ENCODE measurements at regions not wholly inside any gene's neighbourhood (a gene's known extent, or its start where the extent isn't known, plus 50 kb on each side); places are given as distances from the start of the nearest gene placed in this dataset.
A peak's percentile ranks its signal among the peaks of the same experiment; 100 is the strongest.

DNA sequence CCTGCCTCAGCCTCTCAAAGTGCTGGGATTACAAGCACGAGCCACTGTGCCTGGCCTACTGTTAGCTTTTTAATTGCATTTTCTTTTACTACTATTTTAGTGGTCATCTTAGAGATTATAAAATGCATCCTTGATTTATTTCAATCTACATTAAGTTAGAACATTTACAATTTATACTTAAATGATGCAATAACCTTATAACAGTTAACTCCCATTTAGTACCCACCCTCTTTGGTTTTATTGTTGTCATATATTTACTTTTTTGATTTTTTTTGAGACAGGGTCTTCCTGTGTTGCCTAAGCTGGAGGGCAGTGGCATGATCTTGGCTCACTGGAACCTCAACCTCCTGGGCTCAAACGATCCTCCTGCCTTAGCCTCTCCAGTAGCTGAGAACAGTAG, 77.3 kb downstream of the PPCDC start:
- Mint-ChIP-seq H3K4me1 (ENCODE audit: low read depth) (peaks cover 11% of the 10 kb centered on the region), H3K36me3 (ENCODE audit: low read depth) (peaks cover 2% of the 10 kb centered on the region), H3K9me3 (no peaks in the 10 kb centered on the region), H3K27me3 (peaks cover 11% of the 10 kb centered on the region), H3K4me3 (no peak overlapping the region), H3K27ac (no peak overlapping the region)
- TF ChIP-seq, protein P1, sequence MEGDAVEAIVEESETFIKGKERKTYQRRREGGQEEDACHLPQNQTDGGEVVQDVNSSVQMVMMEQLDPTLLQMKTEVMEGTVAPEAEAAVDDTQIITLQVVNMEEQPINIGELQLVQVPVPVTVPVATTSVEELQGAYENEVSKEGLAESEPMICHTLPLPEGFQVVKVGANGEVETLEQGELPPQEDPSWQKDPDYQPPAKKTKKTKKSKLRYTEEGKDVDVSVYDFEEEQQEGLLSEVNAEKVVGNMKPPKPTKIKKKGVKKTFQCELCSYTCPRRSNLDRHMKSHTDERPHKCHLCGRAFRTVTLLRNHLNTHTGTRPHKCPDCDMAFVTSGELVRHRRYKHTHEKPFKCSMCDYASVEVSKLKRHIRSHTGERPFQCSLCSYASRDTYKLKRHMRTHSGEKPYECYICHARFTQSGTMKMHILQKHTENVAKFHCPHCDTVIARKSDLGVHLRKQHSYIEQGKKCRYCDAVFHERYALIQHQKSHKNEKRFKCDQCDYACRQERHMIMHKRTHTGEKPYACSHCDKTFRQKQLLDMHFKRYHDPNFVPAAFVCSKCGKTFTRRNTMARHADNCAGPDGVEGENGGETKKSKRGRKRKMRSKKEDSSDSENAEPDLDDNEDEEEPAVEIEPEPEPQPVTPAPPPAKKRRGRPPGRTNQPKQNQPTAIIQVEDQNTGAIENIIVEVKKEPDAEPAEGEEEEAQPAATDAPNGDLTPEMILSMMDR (IDR thresholded peaks at IDR 0.05), result no peak
- ATAC-seq (no peak), DNase-seq (no peak)
- intact Hi-C loops (cut with micrococcal nuclease), result no loop called here
- ChIA-PET CTCF (no interaction called here), POLR2A (no interaction called here)

DNA sequence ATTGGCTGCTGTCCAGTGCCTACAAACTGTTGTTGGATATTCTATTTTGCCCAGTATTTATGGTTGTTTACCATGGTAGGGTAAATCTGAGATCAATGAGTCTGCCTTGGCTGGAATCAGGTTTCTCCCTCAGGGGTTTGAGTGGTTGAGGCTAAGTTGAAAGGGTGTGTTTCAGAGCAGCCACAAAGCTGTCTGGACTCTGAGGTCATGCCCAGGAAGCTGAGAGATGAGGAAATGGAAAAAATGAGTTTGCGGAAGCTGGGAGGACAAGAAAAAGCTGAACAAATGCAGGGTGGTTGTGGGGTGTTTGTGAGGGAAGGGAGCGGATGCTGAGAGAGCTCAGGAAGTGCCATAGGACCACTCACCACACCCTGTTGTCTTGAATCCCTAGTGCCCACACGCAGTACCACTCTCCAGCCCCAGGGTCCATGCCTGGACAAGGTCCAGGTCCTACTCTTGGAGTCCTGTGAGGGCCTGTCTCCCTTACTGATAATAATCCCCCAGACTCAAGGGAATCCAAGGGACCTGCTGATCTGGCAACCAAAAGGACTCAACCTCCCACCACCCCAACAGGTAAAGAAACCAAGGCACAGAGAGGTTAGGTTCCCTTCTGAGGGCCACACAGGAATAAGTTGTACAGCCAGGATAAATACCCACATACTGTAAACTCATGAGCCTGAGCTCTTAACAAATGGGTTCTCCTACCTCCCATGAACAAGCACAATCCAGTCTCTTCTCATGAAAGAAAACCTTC, 81.6 kb downstream of the PPCDC start:
- Mint-ChIP-seq H3K9me3 (no peaks in the 10 kb centered on the region), H3K4me1 (ENCODE audit: low read depth) (peaks cover 30% of the 10 kb centered on the region), H3K36me3 (ENCODE audit: low read depth) (peaks cover 2% of the 10 kb centered on the region), H3K4me3 (peak overlapping the region; percentile 28), H3K27ac (peak overlapping the region; percentile 64), H3K27me3 (peaks cover 10% of the 10 kb centered on the region)
- POLR2A ChIA-PET, result interaction anchor here (0.7 kb wide), 1 partner anchor 12 kb away, joined by 3 read pairs; no protein-coding TSS in a partner anchor
- ATAC-seq (peak; percentile 40), DNase-seq (peak; percentile 66)
- CTCF ChIA-PET, result interaction anchor here (1.7 kb wide), 1 partner anchor 62 kb away, joined by 4 read pairs; no protein-coding TSS in a partner anchor
- TF ChIP-seq, protein P1 (IDR thresholded peaks at IDR 0.05), result no peak
- intact Hi-C loops (cut with micrococcal nuclease), result no loop called here

DNA sequence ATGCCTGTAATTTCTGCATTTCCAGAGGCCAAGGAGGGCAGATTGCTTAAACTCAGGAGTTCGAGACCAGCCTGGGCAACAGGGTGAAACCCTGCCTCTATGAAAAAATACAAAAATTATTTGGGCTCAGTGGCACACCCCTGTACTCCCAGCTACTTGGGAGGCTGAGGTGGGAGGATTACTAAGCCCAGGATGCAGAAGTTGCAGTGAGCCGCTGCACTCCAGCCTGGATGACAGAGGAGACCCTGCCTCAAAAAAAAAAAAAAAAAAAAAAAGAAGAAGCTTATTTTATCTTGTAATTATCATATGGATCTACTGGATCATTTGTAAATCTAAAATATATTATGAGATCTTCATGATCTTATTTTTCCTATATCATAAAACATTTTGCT, 84.1 kb downstream of the PPCDC start:
- intact Hi-C loops (cut with micrococcal nuclease), result no loop called here
- Mint-ChIP-seq H3K27me3 (peaks cover 18% of the 10 kb centered on the region), H3K4me1 (ENCODE audit: low read depth) (peaks cover 34% of the 10 kb centered on the region), H3K9me3 (peaks cover under 1% of the 10 kb centered on the region), H3K27ac (no peak overlapping the region), H3K4me3 (no peak overlapping the region), H3K36me3 (ENCODE audit: low read depth) (peaks cover 2% of the 10 kb centered on the region)
- POLR2A ChIA-PET, result interaction anchor here (0.6 to 1.8 kb wide), 6 partner anchors 15 to 94 kb away, joined by 3 to 11 read pairs (median 4); partner anchors contain the start of gene C15orf39
- CTCF ChIA-PET, result interaction anchor here (1.4 to 2.5 kb wide), 3 partner anchors 15 to 93 kb away, joined by 3 to 13 read pairs (median 6); partner anchors contain the start of gene C15orf39
- TF ChIP-seq, protein P1 (IDR thresholded peaks at IDR 0.05), result no peak
- ATAC-seq, result no peak
- DNase-seq, result no peak

DNA sequence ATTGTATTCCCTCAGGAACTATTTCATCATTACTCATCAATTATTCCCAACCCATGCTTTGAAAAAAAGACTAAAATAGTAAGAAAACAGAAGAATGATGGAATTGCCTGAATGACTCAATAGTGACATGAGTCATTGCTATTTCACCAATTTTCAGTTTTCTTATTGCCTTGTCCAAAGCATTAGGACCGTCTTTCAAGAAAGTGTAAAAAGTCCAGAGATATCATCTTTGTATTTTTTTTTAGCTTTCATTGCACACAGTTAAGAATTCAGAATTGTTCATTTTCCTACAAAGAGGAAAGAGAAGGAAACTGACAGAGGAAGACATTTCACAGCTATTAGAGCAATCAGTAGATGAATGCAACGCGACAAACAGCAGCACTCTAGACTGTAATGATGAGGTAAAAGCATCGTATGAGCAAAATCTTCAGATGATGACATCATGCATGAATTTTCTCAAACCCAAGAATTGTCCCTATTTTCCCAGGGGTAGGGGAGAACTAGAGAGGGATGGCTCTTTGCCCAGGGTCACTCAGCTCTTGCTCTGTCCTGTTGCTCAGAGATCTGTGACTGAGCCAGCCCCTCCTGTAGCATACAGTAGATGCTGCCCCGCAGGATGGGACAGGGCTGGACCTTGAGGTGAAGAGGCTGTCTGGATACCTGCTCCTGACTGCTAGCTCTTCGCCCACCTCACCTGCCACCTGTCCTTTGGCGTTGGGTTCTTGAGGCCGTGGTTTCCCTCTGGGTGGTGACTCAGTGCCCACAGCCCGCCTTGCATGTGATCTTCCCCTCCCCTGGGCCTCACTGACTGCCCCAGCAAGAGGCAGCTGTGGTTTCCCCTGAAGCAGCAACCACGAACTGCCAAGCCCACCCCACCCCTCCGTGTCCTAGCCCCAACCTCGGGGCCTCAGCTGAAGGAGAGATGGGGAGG, 84.8 kb downstream of the PPCDC start:
- peak overlapping the region; percentile 80 for H3K27ac Mint-ChIP-seq
- H3K27me3 Mint-ChIP-seq, result peaks cover 23% of the 10 kb centered on the region
- TF ChIP-seq, protein P1 (IDR thresholded peaks at IDR 0.05), result no peak
- peaks cover 7% of the 10 kb centered on the region for H3K9me3 Mint-ChIP-seq
- peaks cover 7% of the 10 kb centered on the region for H3K36me3 Mint-ChIP-seq (ENCODE audit: low read depth)
- intact Hi-C loops (cut with micrococcal nuclease), result no loop called here
- H3K4me1 Mint-ChIP-seq (ENCODE audit: low read depth), result peaks cover 41% of the 10 kb centered on the region
- CTCF ChIA-PET, result interaction anchor here (1.0 to 2.5 kb wide), 7 partner anchors 22 to 96 kb away, joined by 3 to 13 read pairs (median 5); partner anchors contain the start of gene C15orf39
- POLR2A ChIA-PET, result interaction anchor here (0.6 to 1.8 kb wide), 11 partner anchors 15 to 260 kb away, joined by 3 to 11 read pairs (median 3); partner anchors contain the start of genes C15orf39, MAN2C1 and PPCDC
- peak; percentile 92 for DNase-seq
- ATAC-seq, result peak; percentile 86
- H3K4me3 Mint-ChIP-seq, result no peak overlapping the region

Measured in activated CD8-positive, alpha-beta T cell treated with anti-CD3 and anti-CD28 coated beads for 36 hours (primary cell).